GM12878 (cell line): ENCODE measurements at regions not wholly inside any gene's neighbourhood (a gene's known extent, or its start where the extent isn't known, plus 50 kb on each side); places are given as distances from the start of the nearest gene placed in this dataset.

Experiments used
- ATAC-seq: fragments of 200-7000 bp; cut with Tn5 transposase; 3 replicates; pipeline ENCODE4 v1.9.1; 2020; ENCODE audit warnings: mild to moderate bottlenecking, moderate library complexity
- BruUV-seq: library from RNA; stranded (reverse); fragments of 400-500 nt; replicated peaks from 2 replicates; lab custom pipeline; 2021; lab: Mats Ljungman, UMichigan
- CTCF ChIA-PET: fragments of 300-600 bp; sonication (Branson Sonifier 250); formaldehyde crosslinking; extraction: SDS; loops from one replicate; lab custom pipeline; 2021; ENCODE audit warnings: inconsistent platforms; lab: Yijun Ruan, JAX
- POLR2A ChIA-PET: fragments of 350-600 bp; formaldehyde crosslinking; extraction: SDS; loops from one replicate; lab custom pipeline; 2021; ENCODE audit warnings: inconsistent platforms; lab: Charles Lee
- RAD21 ChIA-PET: fragments of 300-600 bp; sonication (Branson Sonifier 250); formaldehyde crosslinking; loops from one replicate; lab custom pipeline; 2023; ENCODE audit warnings: antibody characterized with exemption; ENCODE audit not compliant: unreplicated experiment; lab: Charles Lee
- SMC1A ChIA-PET: fragments of 300-600 bp; sonication (Branson Sonifier 250); formaldehyde crosslinking; loops from one replicate; lab custom pipeline; 2023; ENCODE audit not compliant: unreplicated experiment, uncharacterized antibody; lab: Charles Lee
- DNase-seq: peaks from one replicate; pipeline ENCODE4 v3.0.0-alpha.2; 2011; ENCODE audit warnings: low read depth, low spot score
- FAIRE-seq: peaks from 3 replicates; lab custom pipeline; 2011; peaks lifted over from hg19 to GRCh38; lab: Jason Lieb, UNC
- H2AFZ ChIP-seq: 2 replicates; pipeline ENCODE4 v1.6.0; 2011; ENCODE audit warnings: low read depth, low read length, control low read depth; ENCODE audit not compliant: control insufficient read depth
- H3K27ac ChIP-seq: 2 replicates; pipeline ENCODE4 v1.5.1; 2011; ENCODE audit warnings: control low read depth; ENCODE audit not compliant: control insufficient read depth, insufficient read depth
- H3K27me3 ChIP-seq, 2 experiments: replicated peaks in 1 of 2; 2 replicates each; pipeline versions ENCODE4 v1.6.0 to v1.6.1; 2011; ENCODE audit warnings: low read length in 1 of 2; ENCODE audit not compliant: control insufficient read depth in 2 of 2, insufficient read depth in 2 of 2
- H3K36me3 ChIP-seq, 2 experiments: 2 replicates each; pipeline ENCODE4 v1.5.1; 2011; ENCODE audit warnings: low read length in 1 of 2; ENCODE audit not compliant: control insufficient read depth in 2 of 2, insufficient read depth in 2 of 2
- H3K4me1 ChIP-seq: 2 replicates; pipeline ENCODE4 v1.6.1; 2011; ENCODE audit warnings: mild to moderate bottlenecking, low read length, moderate library complexity, mixed read lengths; ENCODE audit not compliant: control insufficient read depth, insufficient read depth
- H3K4me2 ChIP-seq: 2 replicates; pipeline ENCODE4 v1.6.0; 2011; ENCODE audit warnings: control low read depth; ENCODE audit not compliant: control insufficient read depth, insufficient read depth
- H3K4me3 ChIP-seq: fragments of 200-600 bp; sonication (generic); 2 replicates; pipeline ENCODE4 v1.5.1; 2016
- H3K79me2 ChIP-seq: 2 replicates; pipeline ENCODE4 v1.6.0; 2011; ENCODE audit warnings: low read length; ENCODE audit not compliant: control insufficient read depth, insufficient read depth
- H3K9ac ChIP-seq: 2 replicates; pipeline ENCODE4 v1.8.0; 2011; ENCODE audit warnings: low read length, control low read depth, mixed read lengths; ENCODE audit not compliant: control insufficient read depth, insufficient read depth
- H3K9me3 ChIP-seq: replicated peaks from 3 replicates; pipeline ENCODE4 v1.5.1; 2011; ENCODE audit warnings: mild to moderate bottlenecking, low read length; ENCODE audit not compliant: control insufficient read depth, insufficient read depth
- H4K20me1 ChIP-seq: 2 replicates; pipeline ENCODE4 v1.6.0; 2011; ENCODE audit not compliant: control insufficient read depth, insufficient read depth
- CHD1 ChIP-seq: IDR thresholded peaks from 2 replicates; pipeline ENCODE4 v1.6.1; 2012; ENCODE audit warnings: low read depth, low read length, improper control_type of control experiment
- FOXM1 ChIP-seq: IDR thresholded peaks from 2 replicates; pipeline ENCODE4 v1.6.1; 2012; ENCODE audit warnings: low read depth, mild to moderate bottlenecking, inconsistent platforms, low read length, moderate library complexity
- TAF1 ChIP-seq: IDR thresholded peaks from 2 replicates; pipeline ENCODE4 v1.6.1; 2011; ENCODE audit warnings: mild to moderate bottlenecking, low read depth, low read length, borderline replicate concordance
- TARDBP ChIP-seq: IDR thresholded peaks from 2 replicates; pipeline ENCODE4 v1.6.1; 2016; ENCODE audit warnings: borderline replicate concordance
- WGBS: methylation state at CpG from one replicate; pipeline ENCODE4 v1.1.6; 2016; ENCODE audit warnings: low lambda C conversion rate; ENCODE audit not compliant: insufficient replicate concordance, insufficient coverage; ENCODE audit errors: missing lambda C conversion rate; 5-methylcytosine and 5-hydroxymethylcytosine counted together
- in situ Hi-C: fragments of 300-500 bp; cut with MboI; formaldehyde crosslinking; loops from 9 replicates; pipeline ENCODE4 v1.14.3; 2018; ENCODE audit warnings: mixed read lengths
- intact Hi-C: fragments of 100-400 bp; cut with micrococcal nuclease; formaldehyde crosslinking; loops from one replicate; pipeline ENCODE4 v1.14.2; 2022; ENCODE audit not compliant: unreplicated experiment
- TF ChIP-seq, protein P1 (sequence below): IDR thresholded peaks from 2 replicates; pipeline ENCODE4 v1.6.1; 2012; ENCODE audit warnings: improper control_type of control experiment, low read depth, low read length; ENCODE audit not compliant: insufficient replicate concordance

GRCh38 chr3:78077178-78077577 lies 1037.3 kb downstream of the ROBO2 start:
- no peak for DNase-seq
- no peaks in the 10 kb centered on the region for H3K79me2 ChIP-seq
- no peak overlapping the region for H3K4me3 ChIP-seq
- CTCF ChIA-PET: no interaction called here
- H2AFZ ChIP-seq: no peak overlapping the region
- TF ChIP-seq TAF1: no peak
- TF ChIP-seq CHD1: no peak
- TF ChIP-seq, protein P1, sequence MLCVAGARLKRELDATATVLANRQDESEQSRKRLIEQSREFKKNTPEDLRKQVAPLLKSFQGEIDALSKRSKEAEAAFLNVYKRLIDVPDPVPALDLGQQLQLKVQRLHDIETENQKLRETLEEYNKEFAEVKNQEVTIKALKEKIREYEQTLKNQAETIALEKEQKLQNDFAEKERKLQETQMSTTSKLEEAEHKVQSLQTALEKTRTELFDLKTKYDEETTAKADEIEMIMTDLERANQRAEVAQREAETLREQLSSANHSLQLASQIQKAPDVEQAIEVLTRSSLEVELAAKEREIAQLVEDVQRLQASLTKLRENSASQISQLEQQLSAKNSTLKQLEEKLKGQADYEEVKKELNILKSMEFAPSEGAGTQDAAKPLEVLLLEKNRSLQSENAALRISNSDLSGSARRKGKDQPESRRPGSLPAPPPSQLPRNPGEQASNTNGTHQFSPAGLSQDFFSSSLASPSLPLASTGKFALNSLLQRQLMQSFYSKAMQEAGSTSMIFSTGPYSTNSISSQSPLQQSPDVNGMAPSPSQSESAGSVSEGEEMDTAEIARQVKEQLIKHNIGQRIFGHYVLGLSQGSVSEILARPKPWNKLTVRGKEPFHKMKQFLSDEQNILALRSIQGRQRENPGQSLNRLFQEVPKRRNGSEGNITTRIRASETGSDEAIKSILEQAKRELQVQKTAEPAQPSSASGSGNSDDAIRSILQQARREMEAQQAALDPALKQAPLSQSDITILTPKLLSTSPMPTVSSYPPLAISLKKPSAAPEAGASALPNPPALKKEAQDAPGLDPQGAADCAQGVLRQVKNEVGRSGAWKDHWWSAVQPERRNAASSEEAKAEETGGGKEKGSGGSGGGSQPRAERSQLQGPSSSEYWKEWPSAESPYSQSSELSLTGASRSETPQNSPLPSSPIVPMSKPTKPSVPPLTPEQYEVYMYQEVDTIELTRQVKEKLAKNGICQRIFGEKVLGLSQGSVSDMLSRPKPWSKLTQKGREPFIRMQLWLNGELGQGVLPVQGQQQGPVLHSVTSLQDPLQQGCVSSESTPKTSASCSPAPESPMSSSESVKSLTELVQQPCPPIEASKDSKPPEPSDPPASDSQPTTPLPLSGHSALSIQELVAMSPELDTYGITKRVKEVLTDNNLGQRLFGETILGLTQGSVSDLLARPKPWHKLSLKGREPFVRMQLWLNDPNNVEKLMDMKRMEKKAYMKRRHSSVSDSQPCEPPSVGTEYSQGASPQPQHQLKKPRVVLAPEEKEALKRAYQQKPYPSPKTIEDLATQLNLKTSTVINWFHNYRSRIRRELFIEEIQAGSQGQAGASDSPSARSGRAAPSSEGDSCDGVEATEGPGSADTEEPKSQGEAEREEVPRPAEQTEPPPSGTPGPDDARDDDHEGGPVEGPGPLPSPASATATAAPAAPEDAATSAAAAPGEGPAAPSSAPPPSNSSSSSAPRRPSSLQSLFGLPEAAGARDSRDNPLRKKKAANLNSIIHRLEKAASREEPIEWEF: no peak
- no peak for TF ChIP-seq TARDBP
- TF ChIP-seq FOXM1: no peak
- POLR2A ChIA-PET: no interaction called here
- no TSS peak for BruUV-seq
- H3K27me3 ChIP-seq: no peaks in the 10 kb centered on the region; a peak in 1 of 4 replicates
- RAD21 ChIA-PET: interaction anchor here (1.2 kb wide), 1 partner anchor 36 kb away, joined by 3 read pairs; no protein-coding TSS in a partner anchor
- no peaks in the 10 kb centered on the region for H4K20me1 ChIP-seq
- ATAC-seq: no peak
- H3K4me2 ChIP-seq: no peak overlapping the region
- FAIRE-seq: no peak
- no peak overlapping the region for H3K27ac ChIP-seq
- H3K9me3 ChIP-seq: no peaks in the 10 kb centered on the region
- H3K36me3 ChIP-seq: no peaks in the 10 kb centered on the region
- no peaks in the 10 kb centered on the region for H3K4me1 ChIP-seq
- 18% methylated on average over 4 of the region's 4 CpGs for WGBS
- intact Hi-C loops (no loop called here), in situ Hi-C loops (no loop called here)
- SMC1A ChIA-PET: no interaction called here
- no peak overlapping the region for H3K9ac ChIP-seq
